ENCODE measurements at regions not wholly inside any gene's neighbourhood (a gene's known extent, or its start where the extent isn't known, plus 50 kb on each side); places are given as distances from the start of the nearest gene placed in this dataset.
"Not testable (repeated sequence)": the region's sequence is repeated elsewhere in the genome, so short reads cannot be mapped to it uniquely, and the experiment has no call there.

DNA sequence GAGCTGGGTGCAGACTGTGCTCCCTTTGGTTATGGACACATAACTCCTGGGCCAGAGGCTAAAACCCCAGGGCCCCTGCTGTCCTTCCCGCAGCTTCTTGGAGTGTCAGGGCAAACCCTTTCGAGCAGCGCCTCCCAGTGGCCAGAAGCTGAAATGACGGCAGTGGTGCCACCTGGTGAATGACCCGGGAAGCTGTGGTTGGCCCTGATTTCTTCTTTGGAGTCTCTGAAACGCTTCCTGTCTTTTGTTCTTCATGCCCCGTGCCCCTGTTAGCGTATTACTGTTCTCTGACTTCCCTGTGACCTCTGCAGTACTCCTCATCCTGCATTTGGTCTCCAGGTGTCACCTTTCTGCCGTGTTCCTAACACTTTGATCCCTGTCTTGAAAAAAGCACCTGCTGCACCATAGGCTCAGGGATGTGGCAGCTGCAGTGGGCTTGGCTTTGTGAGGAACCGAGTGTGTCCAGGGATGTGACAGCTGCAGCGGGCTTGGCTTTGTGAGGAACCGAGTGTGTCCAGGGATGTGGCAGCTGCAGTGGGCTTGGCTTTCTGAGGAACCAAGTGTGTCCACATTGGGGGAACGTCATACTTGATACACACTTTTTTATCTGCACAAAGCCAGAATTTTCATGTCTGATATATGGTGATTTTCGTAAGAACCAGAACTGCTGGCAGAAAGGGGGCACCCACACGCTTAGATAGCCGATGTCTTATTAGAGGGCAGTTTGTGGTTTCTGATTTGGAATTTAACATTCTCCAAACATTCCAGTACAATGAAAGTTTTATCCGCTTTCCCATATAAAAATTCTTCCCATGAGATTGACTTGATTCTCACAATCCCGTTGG is 241.8 kb upstream of the FRG2C start:
- not testable (repeated sequence) for TF ChIP-seq ZFP30 (CRISPR knock-in tag; IDR thresholded peaks at IDR 0.05); PATZ1 (CRISPR knock-in tag; IDR thresholded peaks at IDR 0.05; ENCODE audit: borderline replicate concordance); CSDC2 (CRISPR knock-in tag; IDR thresholded peaks at IDR 0.05); ZFP3 (CRISPR knock-in tag; IDR thresholded peaks at IDR 0.05); GLIS3 (CRISPR knock-in tag; IDR thresholded peaks at IDR 0.05); ARNTL (CRISPR knock-in tag; IDR thresholded peaks at IDR 0.05; ENCODE audit: borderline replicate concordance, low read depth); RARB (CRISPR knock-in tag; IDR thresholded peaks at IDR 0.05); ZNF8 (CRISPR knock-in tag; IDR thresholded peaks at IDR 0.05); TSHZ2 (CRISPR knock-in tag; IDR thresholded peaks at IDR 0.05); POU6F1 (CRISPR knock-in tag; IDR thresholded peaks at IDR 0.05; ENCODE audit: borderline replicate concordance, low read depth)
- TF ChIP-seq, protein P1, sequence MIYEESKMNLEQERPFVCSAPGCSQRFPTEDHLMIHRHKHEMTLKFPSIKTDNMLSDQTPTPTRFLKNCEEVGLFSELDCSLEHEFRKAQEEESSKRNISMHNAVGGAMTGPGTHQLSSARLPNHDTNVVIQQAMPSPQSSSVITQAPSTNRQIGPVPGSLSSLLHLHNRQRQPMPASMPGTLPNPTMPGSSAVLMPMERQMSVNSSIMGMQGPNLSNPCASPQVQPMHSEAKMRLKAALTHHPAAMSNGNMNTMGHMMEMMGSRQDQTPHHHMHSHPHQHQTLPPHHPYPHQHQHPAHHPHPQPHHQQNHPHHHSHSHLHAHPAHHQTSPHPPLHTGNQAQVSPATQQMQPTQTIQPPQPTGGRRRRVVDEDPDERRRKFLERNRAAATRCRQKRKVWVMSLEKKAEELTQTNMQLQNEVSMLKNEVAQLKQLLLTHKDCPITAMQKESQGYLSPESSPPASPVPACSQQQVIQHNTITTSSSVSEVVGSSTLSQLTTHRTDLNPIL (CRISPR knock-in tag; IDR thresholded peaks at IDR 0.05; ENCODE audit: low read depth): not testable (repeated sequence)

Data from SK-N-SH treated with all-trans-retinoic acid at 6 μM for 48 hours (cell line).